Caco-2 (cell line): ENCODE measurements at regions not wholly inside any gene's neighbourhood (a gene's known extent, or its start where the extent isn't known, plus 50 kb on each side); places are given as distances from the start of the nearest gene placed in this dataset.

Source experiments
- BruUV-seq: library from RNA; stranded (reverse); fragments of 400-500 nt; replicated peaks from 2 replicates; lab custom pipeline; 2021; lab: Mats Ljungman, UMichigan
- CTCF ChIA-PET: fragments of 300-600 bp; sonication (Branson Sonifier 250); formaldehyde crosslinking; loops from one replicate; lab custom pipeline; 2022; ENCODE audit warnings: antibody characterized with exemption; lab: Charles Lee
- POLR2A ChIA-PET: fragments of 300-600 bp; sonication (Branson Sonifier 250); formaldehyde crosslinking; loops from one replicate; lab custom pipeline; 2022; ENCODE audit warnings: antibody characterized with exemption; lab: Charles Lee
- DNase-seq, 2 experiments: peaks; one replicate each; pipeline versions ENCODE4 v3.0.0 to v3.0.0-alpha.2; 2020 to 2022
- H3K27me3 ChIP-seq: replicated peaks from 2 replicates; pipeline ENCODE4 v1.6.0; 2011; ENCODE audit warnings: low read length; ENCODE audit not compliant: control insufficient read depth, insufficient read depth
- H3K36me3 ChIP-seq: 2 replicates; pipeline ENCODE4 v1.5.1; 2011; ENCODE audit warnings: low read length; ENCODE audit not compliant: control insufficient read depth, insufficient read depth
- H3K4me1 ChIP-seq: fragments of 250-450 bp; sonication (Bioruptor Pico); 2 replicates; pipeline ENCODE4 v1.5.1; 2020; ENCODE audit warnings: mild to moderate bottlenecking
- H3K4me3 ChIP-seq: 2 replicates; pipeline ENCODE4 v1.5.1; 2011; ENCODE audit warnings: low read depth, mild to moderate bottlenecking, control low read depth, low read length
- H3K9me3 ChIP-seq: fragments of 250-450 bp; sonication (Bioruptor Pico); 2 replicates; pipeline ENCODE4 v1.5.1; 2020; ENCODE audit warnings: mild to moderate bottlenecking, moderate library complexity
- H3K27ac Mint-ChIP-seq: one replicate; pipeline ENCODE4 v1.8.0; 2022; ENCODE audit warnings: mixed read lengths; ENCODE audit not compliant: unreplicated experiment
- H3K27me3 Mint-ChIP-seq: one replicate; pipeline ENCODE4 v1.8.0; 2022; ENCODE audit warnings: mixed read lengths; ENCODE audit not compliant: insufficient read depth, unreplicated experiment
- H3K36me3 Mint-ChIP-seq: one replicate; pipeline ENCODE4 v1.8.0; 2022; ENCODE audit warnings: mild to moderate bottlenecking, mixed read lengths; ENCODE audit not compliant: insufficient read depth, unreplicated experiment
- H3K4me1 Mint-ChIP-seq: one replicate; pipeline ENCODE4 v1.8.0; 2022; ENCODE audit warnings: low read depth, mixed read lengths; ENCODE audit not compliant: unreplicated experiment
- H3K4me3 Mint-ChIP-seq: one replicate; pipeline ENCODE4 v1.8.0; 2022; ENCODE audit warnings: mild to moderate bottlenecking, moderate library complexity, mixed read lengths; ENCODE audit not compliant: unreplicated experiment
- H3K9me3 Mint-ChIP-seq: one replicate; pipeline ENCODE4 v1.8.0; 2022; ENCODE audit warnings: mixed read lengths; ENCODE audit not compliant: unreplicated experiment
- CTCF ChIP-seq, 2 experiments: fragments of 200-600 bp in 1 of 2; IDR thresholded peaks; 1 replicate in 1 of 2; 2 replicates in 1 of 2; pipeline versions ENCODE4 v1.5.1 to v1.8.0; 2011 to 2022; ENCODE audit warnings: antibody characterized with exemption in 1 of 2, control low read depth in 1 of 2, inconsistent platforms in 1 of 2, low read depth in 1 of 2, low read length in 1 of 2, mild to moderate bottlenecking in 1 of 2, moderate library complexity in 1 of 2; ENCODE audit not compliant: insufficient read depth in 1 of 2, severe bottlenecking in 1 of 2, unreplicated experiment in 1 of 2
- intact Hi-C: fragments of 100-400 bp; cut with micrococcal nuclease; formaldehyde crosslinking; loops from one replicate; pipeline ENCODE4 v1.10.0; 2022; ENCODE audit not compliant: unreplicated experiment

DNA sequence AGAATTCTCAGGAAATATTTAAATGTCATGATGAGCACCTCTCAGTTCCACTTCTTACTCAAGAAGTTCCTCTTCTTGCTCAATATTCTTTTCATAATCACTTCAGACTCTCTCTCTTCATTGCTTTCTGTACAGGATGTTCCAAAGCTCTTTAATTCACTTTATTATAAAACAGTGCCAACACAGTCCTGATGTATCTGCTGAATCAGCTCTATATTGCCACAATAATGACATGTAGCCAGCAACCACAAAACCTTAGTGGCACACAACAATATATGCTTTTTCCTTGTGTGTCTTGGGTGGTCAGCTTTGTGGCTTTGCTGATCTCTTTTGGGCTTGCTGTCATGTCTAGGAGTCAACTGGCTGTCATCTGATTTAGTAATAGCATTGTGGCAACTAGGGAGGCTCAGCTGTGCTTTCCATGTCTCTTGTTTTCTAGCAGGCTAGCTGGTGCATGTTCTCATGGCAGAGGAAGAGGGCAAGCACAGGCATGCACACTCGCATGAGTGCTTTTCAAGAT lies 52.8 kb upstream of the SLC2A13 start:
- H3K4me3 ChIP-seq = no peak overlapping the region
- H3K27me3 ChIP-seq = no peaks in the 10 kb centered on the region
- DNase-seq = no peak
- intact Hi-C loops = no loop called here
- Mint-ChIP-seq H3K4me3 (no peak overlapping the region), H3K27me3 (no peaks in the 10 kb centered on the region), H3K9me3 (peaks cover 14% of the 10 kb centered on the region), H3K4me1 (no peaks in the 10 kb centered on the region), H3K36me3 (no peaks in the 10 kb centered on the region), H3K27ac (no peak overlapping the region)
- no peaks in the 10 kb centered on the region for H3K4me1 ChIP-seq
- no TSS peak for BruUV-seq
- CTCF ChIA-PET = no interaction called here
- no peak for TF ChIP-seq CTCF (IDR thresholded peaks at IDR 0.05; ENCODE audit: insufficient read depth in 1 of 2, low read depth in 1 of 2, low read length in 1 of 2, severe bottlenecking in 1 of 2, unreplicated experiment in 1 of 2)
- H3K9me3 ChIP-seq = no peaks in the 10 kb centered on the region
- POLR2A ChIA-PET = interaction anchor here (0.5 kb wide), 1 partner anchor 80 kb away, joined by 3 read pairs; no protein-coding TSS in a partner anchor
- H3K36me3 ChIP-seq = no peaks in the 10 kb centered on the region

- Mint-ChIP-seq H3K27me3 (no peaks in the 10 kb centered on the region), H3K36me3 (no peaks in the 10 kb centered on the region), H3K4me1 (no peaks in the 10 kb centered on the region), H3K27ac (no peak overlapping the region), H3K4me3 (no peak overlapping the region), H3K9me3 (peaks cover 8% of the 10 kb centered on the region)
- H3K36me3 ChIP-seq = no peaks in the 10 kb centered on the region
- POLR2A ChIA-PET = no interaction called here
- no peaks in the 10 kb centered on the region for H3K27me3 ChIP-seq
- no peak for DNase-seq
- no peaks in the 10 kb centered on the region for H3K9me3 ChIP-seq
- H3K4me1 ChIP-seq = no peaks in the 10 kb centered on the region
- no peak overlapping the region for H3K4me3 ChIP-seq
- intact Hi-C loops = no loop called here
- CTCF ChIA-PET = no interaction called here
- TF ChIP-seq CTCF (IDR thresholded peaks at IDR 0.05; ENCODE audit: insufficient read depth in 1 of 2, low read depth in 1 of 2, low read length in 1 of 2, severe bottlenecking in 1 of 2, unreplicated experiment in 1 of 2) = no peak
- no TSS peak for BruUV-seq
Observed at GRCh38 chr12:40157336-40157735, 51.5 kb upstream of the SLC2A13 start.

GRCh38 chr12:40156021-40156764 lies 50.3 kb upstream of the SLC2A13 start:
- H3K27ac Mint-ChIP-seq = no peak overlapping the region
- no peaks in the 10 kb centered on the region for H3K4me1 Mint-ChIP-seq
- CTCF ChIA-PET = no interaction called here
- intact Hi-C loops = no loop called here
- H3K4me3 Mint-ChIP-seq = no peak overlapping the region
- TF ChIP-seq CTCF (IDR thresholded peaks at IDR 0.05; ENCODE audit: insufficient read depth in 1 of 2, low read depth in 1 of 2, low read length in 1 of 2, severe bottlenecking in 1 of 2, unreplicated experiment in 1 of 2) = no peak
- H3K36me3 ChIP-seq = no peaks in the 10 kb centered on the region
- H3K9me3 ChIP-seq = no peaks in the 10 kb centered on the region
- no peaks in the 10 kb centered on the region for H3K4me1 ChIP-seq
- no peak for DNase-seq
- H3K27me3 Mint-ChIP-seq = no peaks in the 10 kb centered on the region
- no peaks in the 10 kb centered on the region for H3K27me3 ChIP-seq
- H3K9me3 Mint-ChIP-seq = peaks cover 4% of the 10 kb centered on the region
- H3K4me3 ChIP-seq = no peak overlapping the region
- H3K36me3 Mint-ChIP-seq = no peaks in the 10 kb centered on the region
- no TSS peak for BruUV-seq
- POLR2A ChIA-PET = no interaction called here
